ENCODE measurements at regions not wholly inside any gene's neighbourhood (a gene's known extent, or its start where the extent isn't known, plus 50 kb on each side); places are given as distances from the start of the nearest gene placed in this dataset.
"Not testable (repeated sequence)": the region's sequence is repeated elsewhere in the genome, so short reads cannot be mapped to it uniquely, and the experiment has no call there.

- no peak for DNase-seq
These were observed 94.3 kb downstream of the ASB1 start for GRCh38 chr2:238521002-238521401.

GRCh38 chr2:238521870-238522269 is 95.1 kb downstream of the ASB1 start:
- no peak for DNase-seq

- no peak for DNase-seq
These were observed 96.7 kb downstream of the ASB1 start for GRCh38 chr2:238523158-238524110.

- DNase-seq: no peak
These were observed 97.8 kb downstream of the ASB1 start for GRCh38 chr2:238524426-238524983.

GRCh38 chr2:238525990-238526389 is 99.3 kb downstream of the ASB1 start:
- no peak for DNase-seq

GRCh38 chr2:238527565-238527964 is 100.8 kb downstream of the ASB1 start:
- DNase-seq: no peak

GRCh38 chr2:238528953-238529781 is 102.4 kb downstream of the ASB1 start:
- no peak for DNase-seq

GRCh38 chr2:238531017-238531645 is 104.4 kb downstream of the ASB1 start:
- DNase-seq: not testable (repeated sequence)

- not testable (repeated sequence) for DNase-seq
These were observed 117.0 kb downstream of the ASB1 start for GRCh38 chr2:238543732-238544131.

- DNase-seq: no peak
These were observed 122.3 kb downstream of the ASB1 start for GRCh38 chr2:238548902-238549462.

GRCh38 chr2:238549866-238550265 is 123.1 kb downstream of the ASB1 start:
- DNase-seq: no peak

- no peak for DNase-seq
These were observed 124.4 kb downstream of the ASB1 start for GRCh38 chr2:238551091-238551490.

GRCh38 chr2:238552226-238552625 is 125.5 kb downstream of the ASB1 start:
- DNase-seq: no peak

- no peak for DNase-seq
These were observed 126.4 kb downstream of the ASB1 start for GRCh38 chr2:238553159-238553558.

GRCh38 chr2:238554468-238555315 is 128.0 kb downstream of the ASB1 start:
- no peak for DNase-seq

- no peak for DNase-seq
These were observed 129.2 kb downstream of the ASB1 start for GRCh38 chr2:238555786-238556542.

GRCh38 chr2:238557431-238557830 is 130.7 kb downstream of the ASB1 start:
- DNase-seq: no peak

GRCh38 chr2:238557936-238558335 is 131.2 kb downstream of the ASB1 start:
- no peak for DNase-seq

GRCh38 chr2:238558456-238559099 is 131.9 kb downstream of the ASB1 start:
- no peak for DNase-seq

GRCh38 chr2:238560234-238560633 is 133.5 kb downstream of the ASB1 start:
- DNase-seq: no peak
